ENCODE measurements at regions not wholly inside any gene's neighbourhood (a gene's known extent, or its start where the extent isn't known, plus 50 kb on each side); places are given as distances from the start of the nearest gene placed in this dataset.

DNA sequence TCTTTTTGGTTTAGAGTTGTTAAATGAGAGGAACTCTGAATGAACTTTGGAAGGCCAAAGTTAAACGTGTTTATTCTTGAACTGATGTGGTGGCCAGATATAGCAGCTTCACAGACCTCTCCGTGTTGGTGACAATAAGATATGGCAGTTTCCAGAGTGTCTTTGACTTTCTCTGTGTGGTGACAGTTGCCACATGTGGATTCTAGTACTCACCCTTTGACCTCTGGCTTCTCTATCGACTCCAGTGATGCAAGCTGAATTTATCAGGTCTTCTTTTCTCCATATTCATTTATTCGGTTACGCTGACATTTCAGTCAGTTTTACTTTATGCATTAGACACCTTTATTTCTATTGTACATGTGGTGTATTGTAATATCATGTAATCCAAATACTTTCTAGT is 1469.5 kb downstream of the SLITRK1 start:
- Histone ChIP-seq H3K9me3 (ENCODE audit: control insufficient read depth, insufficient read depth, low read length) (no peaks in the 10 kb centered on the region), H3K4me3 (ENCODE audit: low read depth, low read length) (no peak overlapping the region), H3K4me1 (ENCODE audit: control insufficient read depth, insufficient read depth, low read length) (no peaks in the 10 kb centered on the region), H3K9ac (ENCODE audit: low read depth, low read length) (no peak overlapping the region), H3K27me3 (ENCODE audit: control insufficient read depth, insufficient read depth, low read length) (no peaks in the 10 kb centered on the region), H3K36me3 (ENCODE audit: control insufficient read depth, insufficient read depth, low read length) (no peaks in the 10 kb centered on the region)

DNA sequence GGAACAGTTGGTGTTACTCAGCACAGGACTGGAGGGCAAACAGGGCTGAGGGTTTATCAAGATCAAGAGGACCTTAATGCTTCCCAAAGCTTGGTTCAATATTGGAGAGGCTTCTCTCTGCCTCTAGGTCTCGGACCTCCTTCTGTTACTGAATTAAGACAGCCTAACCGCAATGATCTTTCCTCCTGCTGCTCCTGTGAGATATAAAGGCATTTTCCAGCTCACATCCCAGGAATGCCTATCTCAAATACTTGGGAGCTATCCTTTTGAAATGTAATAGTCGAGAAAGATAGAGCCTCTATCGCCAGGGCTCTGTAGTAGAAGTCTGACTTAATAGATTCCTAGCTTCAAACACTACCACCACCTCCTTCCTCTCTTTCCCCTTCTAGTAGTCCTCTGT is 1475.0 kb downstream of the SLITRK1 start:
- Histone ChIP-seq H3K9me3 (ENCODE audit: control insufficient read depth, insufficient read depth, low read length) (no peaks in the 10 kb centered on the region), H3K4me3 (ENCODE audit: low read depth, low read length) (no peak overlapping the region), H3K27me3 (ENCODE audit: control insufficient read depth, insufficient read depth, low read length) (no peaks in the 10 kb centered on the region), H3K36me3 (ENCODE audit: control insufficient read depth, insufficient read depth, low read length) (no peaks in the 10 kb centered on the region), H3K9ac (ENCODE audit: low read depth, low read length) (no peak overlapping the region), H3K4me1 (ENCODE audit: control insufficient read depth, insufficient read depth, low read length) (no peaks in the 10 kb centered on the region)

DNA sequence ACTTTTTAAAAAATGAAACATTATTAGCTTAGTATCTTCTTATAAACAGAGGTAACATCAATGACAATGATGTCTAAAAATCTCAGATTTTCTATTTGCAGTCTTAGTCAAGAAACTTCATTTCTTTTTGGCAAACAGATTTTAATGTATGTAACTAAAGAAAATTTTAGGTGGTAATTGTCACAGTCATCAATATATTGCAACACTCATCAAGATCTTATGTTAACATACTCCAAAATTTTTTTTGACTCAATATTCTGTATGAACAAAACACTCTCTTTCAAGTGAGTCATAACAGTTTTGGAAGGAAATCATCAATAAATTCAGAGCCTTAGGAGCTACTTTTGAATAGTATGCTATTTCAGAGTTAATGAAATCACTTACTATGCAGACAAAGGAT is 1507.6 kb downstream of the SLITRK1 start:
- H3K9me3 ChIP-seq (ENCODE audit: control insufficient read depth, insufficient read depth, low read length) = no peaks in the 10 kb centered on the region
- H3K4me1 ChIP-seq (ENCODE audit: control insufficient read depth, insufficient read depth, low read length) = no peaks in the 10 kb centered on the region
- no peaks in the 10 kb centered on the region for H3K27me3 ChIP-seq (ENCODE audit: control insufficient read depth, insufficient read depth, low read length)
- H3K36me3 ChIP-seq (ENCODE audit: control insufficient read depth, insufficient read depth, low read length) = no peaks in the 10 kb centered on the region
- no peak overlapping the region for H3K9ac ChIP-seq (ENCODE audit: low read depth, low read length)
- no peak overlapping the region for H3K4me3 ChIP-seq (ENCODE audit: low read depth, low read length)

DNA sequence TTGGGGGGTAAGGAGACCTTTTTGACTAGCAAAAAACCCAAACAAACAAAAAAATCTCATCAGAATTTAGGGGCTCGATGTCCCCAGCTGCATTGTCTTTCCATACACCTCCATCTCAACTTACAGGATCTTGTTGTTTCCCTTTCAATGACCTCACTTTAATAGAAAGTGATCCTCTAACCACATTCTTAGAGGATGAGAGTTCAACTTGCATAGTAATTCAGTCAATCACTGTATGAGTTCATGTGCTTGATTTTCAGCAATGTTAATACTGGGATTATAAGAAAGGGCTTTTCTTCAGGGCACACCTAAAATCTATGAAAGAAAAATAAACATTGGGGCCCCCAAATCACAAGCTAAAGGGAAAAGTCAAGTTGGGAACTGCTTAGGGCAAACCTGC is 1512.0 kb downstream of the SLITRK1 start:
- Histone ChIP-seq H3K9ac (ENCODE audit: low read depth, low read length) (no peak overlapping the region), H3K4me1 (ENCODE audit: control insufficient read depth, insufficient read depth, low read length) (no peaks in the 10 kb centered on the region), H3K27me3 (ENCODE audit: control insufficient read depth, insufficient read depth, low read length) (no peaks in the 10 kb centered on the region), H3K4me3 (ENCODE audit: low read depth, low read length) (no peak overlapping the region), H3K36me3 (ENCODE audit: control insufficient read depth, insufficient read depth, low read length) (no peaks in the 10 kb centered on the region), H3K9me3 (ENCODE audit: control insufficient read depth, insufficient read depth, low read length) (no peaks in the 10 kb centered on the region)

DNA sequence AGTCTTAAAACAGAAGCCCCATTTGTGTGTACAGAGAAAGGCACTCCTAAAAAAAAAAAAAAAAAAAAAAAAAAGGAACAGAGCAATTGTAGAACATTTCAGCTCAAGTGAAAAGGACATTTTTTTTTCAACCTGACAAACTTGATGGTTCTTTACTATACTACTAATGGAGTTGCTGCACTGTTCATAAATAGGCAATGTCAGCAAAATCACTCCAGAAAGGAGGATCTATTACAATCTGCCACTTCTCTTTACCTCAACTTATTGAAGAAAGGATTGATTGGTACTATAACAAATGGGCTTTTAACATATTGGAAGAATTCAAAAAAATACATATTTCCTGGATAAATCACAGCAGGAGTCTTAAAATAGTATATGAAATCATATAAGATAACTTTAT is 1517.7 kb downstream of the SLITRK1 start:
- no peaks in the 10 kb centered on the region for H3K9me3 ChIP-seq (ENCODE audit: control insufficient read depth, insufficient read depth, low read length)
- no peaks in the 10 kb centered on the region for H3K36me3 ChIP-seq (ENCODE audit: control insufficient read depth, insufficient read depth, low read length)
- no peaks in the 10 kb centered on the region for H3K4me1 ChIP-seq (ENCODE audit: control insufficient read depth, insufficient read depth, low read length)
- H3K27me3 ChIP-seq (ENCODE audit: control insufficient read depth, insufficient read depth, low read length) = no peaks in the 10 kb centered on the region
- no peak overlapping the region for H3K4me3 ChIP-seq (ENCODE audit: low read depth, low read length)
- no peak overlapping the region for H3K9ac ChIP-seq (ENCODE audit: low read depth, low read length)

DNA sequence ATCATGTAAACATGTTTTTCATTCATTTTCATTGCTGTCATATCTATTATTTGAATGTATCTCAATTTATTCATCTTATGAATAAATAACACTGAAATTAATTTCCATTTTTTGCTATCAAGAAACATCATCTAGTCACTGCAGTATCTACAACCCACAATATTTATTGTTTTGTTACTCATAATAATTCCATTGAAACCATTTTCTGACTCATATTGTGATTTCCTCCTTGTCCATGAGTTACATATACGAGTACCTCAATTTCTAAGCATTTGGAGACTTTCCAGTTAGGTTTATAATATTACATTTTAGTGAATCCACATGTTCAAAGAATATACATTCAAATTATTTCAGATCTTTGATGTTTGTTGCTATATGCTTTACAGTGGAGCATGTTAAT is 1524.0 kb downstream of the SLITRK1 start:
- H3K9me3 ChIP-seq (ENCODE audit: control insufficient read depth, insufficient read depth, low read length) = no peaks in the 10 kb centered on the region
- no peak overlapping the region for H3K9ac ChIP-seq (ENCODE audit: low read depth, low read length)
- H3K27me3 ChIP-seq (ENCODE audit: control insufficient read depth, insufficient read depth, low read length) = no peaks in the 10 kb centered on the region
- H3K4me3 ChIP-seq (ENCODE audit: low read depth, low read length) = no peak overlapping the region
- no peaks in the 10 kb centered on the region for H3K4me1 ChIP-seq (ENCODE audit: control insufficient read depth, insufficient read depth, low read length)
- H3K36me3 ChIP-seq (ENCODE audit: control insufficient read depth, insufficient read depth, low read length) = no peaks in the 10 kb centered on the region

DNA sequence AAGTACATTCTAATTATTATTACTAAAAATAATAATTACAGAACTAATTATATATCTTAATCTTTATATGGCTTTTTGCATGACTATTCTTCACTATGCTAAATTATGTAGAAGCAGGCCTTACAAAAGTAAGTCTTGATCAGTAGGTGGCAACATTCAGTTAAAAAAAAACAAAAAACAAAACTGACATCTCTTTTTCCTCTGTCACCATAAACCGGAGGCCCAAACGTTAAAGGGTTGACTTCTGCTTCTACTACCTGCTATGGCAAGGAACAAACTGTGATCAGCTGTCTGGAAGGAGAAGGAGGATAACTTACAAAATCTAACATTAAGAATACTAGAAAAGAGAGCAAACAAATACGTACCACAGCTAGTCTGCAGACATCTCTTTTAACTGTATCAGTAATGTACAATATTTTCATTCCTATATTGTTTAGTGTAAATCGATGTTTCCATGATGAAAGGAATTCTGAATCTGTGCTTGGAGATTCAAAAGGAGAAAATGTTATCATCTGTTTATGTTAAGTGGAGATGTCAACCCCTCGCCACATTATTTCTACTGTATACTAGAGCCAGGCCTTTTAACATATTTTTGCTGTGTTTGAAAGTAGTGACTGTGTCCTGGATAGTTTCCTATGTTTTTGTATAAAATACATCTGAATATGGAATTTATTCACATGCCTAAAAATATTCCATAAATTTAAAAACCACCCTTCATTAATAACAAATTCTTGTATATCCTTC is 1525.4 kb downstream of the SLITRK1 start:
- H3K27me3 ChIP-seq (ENCODE audit: control insufficient read depth, insufficient read depth, low read length) = no peaks in the 10 kb centered on the region
- no peak overlapping the region for H3K9ac ChIP-seq (ENCODE audit: low read depth, low read length)
- no peaks in the 10 kb centered on the region for H3K4me1 ChIP-seq (ENCODE audit: control insufficient read depth, insufficient read depth, low read length)
- no peaks in the 10 kb centered on the region for H3K36me3 ChIP-seq (ENCODE audit: control insufficient read depth, insufficient read depth, low read length)
- H3K9me3 ChIP-seq (ENCODE audit: control insufficient read depth, insufficient read depth, low read length) = no peaks in the 10 kb centered on the region
- no peak overlapping the region for H3K4me3 ChIP-seq (ENCODE audit: low read depth, low read length)

DNA sequence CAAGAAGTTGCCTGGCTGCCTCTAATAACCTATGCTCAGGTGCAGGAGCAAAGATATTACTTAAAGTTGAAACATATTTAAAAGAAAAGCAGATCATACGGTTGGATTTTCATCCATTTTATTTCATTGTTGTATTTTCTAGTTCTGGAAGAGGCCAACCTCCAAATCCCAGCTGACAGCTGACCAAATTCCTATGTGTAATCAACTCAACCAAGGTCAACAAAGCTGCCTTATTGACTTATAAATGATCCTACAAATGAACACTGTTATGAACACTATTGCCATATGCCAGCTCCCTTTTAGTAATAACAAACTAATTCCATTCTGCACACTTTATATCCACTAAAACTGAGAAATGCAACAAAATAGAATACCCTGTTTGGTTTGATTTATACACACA is 1537.4 kb downstream of the SLITRK1 start:
- Histone ChIP-seq H3K9me3 (ENCODE audit: control insufficient read depth, insufficient read depth, low read length) (no peaks in the 10 kb centered on the region), H3K4me1 (ENCODE audit: control insufficient read depth, insufficient read depth, low read length) (no peaks in the 10 kb centered on the region), H3K27me3 (ENCODE audit: control insufficient read depth, insufficient read depth, low read length) (no peaks in the 10 kb centered on the region), H3K36me3 (ENCODE audit: control insufficient read depth, insufficient read depth, low read length) (no peaks in the 10 kb centered on the region), H3K4me3 (ENCODE audit: low read depth, low read length) (no peak overlapping the region), H3K9ac (ENCODE audit: low read depth, low read length) (no peak overlapping the region)

DNA sequence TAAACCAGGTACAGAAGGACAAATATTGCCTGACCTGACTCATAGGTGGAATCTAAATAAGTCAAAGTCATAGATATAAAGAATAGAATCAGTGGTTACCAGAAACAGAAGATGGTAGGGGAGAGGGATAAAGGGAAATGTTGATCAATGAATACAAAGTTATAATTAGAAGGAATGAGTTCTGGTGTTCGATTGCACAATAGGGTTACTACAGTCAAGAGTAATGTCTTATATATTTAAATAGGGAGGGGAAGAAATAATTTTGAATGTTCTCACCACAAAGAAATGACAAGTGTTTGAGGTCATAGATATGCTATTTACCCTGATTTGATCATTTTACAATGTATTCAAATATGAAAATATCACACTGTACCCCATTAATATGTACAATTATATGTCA is 1541.2 kb downstream of the SLITRK1 start:
- no peaks in the 10 kb centered on the region for H3K9me3 ChIP-seq (ENCODE audit: control insufficient read depth, insufficient read depth, low read length)
- no peaks in the 10 kb centered on the region for H3K36me3 ChIP-seq (ENCODE audit: control insufficient read depth, insufficient read depth, low read length)
- no peaks in the 10 kb centered on the region for H3K4me1 ChIP-seq (ENCODE audit: control insufficient read depth, insufficient read depth, low read length)
- H3K4me3 ChIP-seq (ENCODE audit: low read depth, low read length) = no peak overlapping the region
- no peak overlapping the region for H3K9ac ChIP-seq (ENCODE audit: low read depth, low read length)
- no peaks in the 10 kb centered on the region for H3K27me3 ChIP-seq (ENCODE audit: control insufficient read depth, insufficient read depth, low read length)

DNA sequence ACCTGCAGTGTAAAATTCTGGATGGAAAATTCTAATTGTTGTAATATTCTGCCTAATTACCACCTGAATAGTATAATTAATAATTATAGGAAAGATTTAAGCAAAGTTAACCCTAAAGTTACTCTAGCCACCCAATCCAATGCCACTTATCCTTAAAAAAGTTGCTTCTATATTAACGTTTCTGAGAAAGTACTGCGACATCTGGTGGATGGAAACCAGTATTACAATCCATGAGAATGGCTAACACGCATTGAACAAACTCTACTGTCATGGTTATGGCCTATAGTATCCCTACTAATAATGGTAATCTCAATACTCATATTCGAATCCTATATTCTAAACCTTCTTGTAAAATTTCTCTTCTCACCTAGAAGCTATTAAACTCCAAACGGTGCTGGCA is 1551.8 kb downstream of the SLITRK1 start:
- no peak overlapping the region for H3K4me3 ChIP-seq (ENCODE audit: low read depth, low read length)
- H3K27me3 ChIP-seq (ENCODE audit: control insufficient read depth, insufficient read depth, low read length) = no peaks in the 10 kb centered on the region
- H3K4me1 ChIP-seq (ENCODE audit: control insufficient read depth, insufficient read depth, low read length) = no peaks in the 10 kb centered on the region
- H3K9me3 ChIP-seq (ENCODE audit: control insufficient read depth, insufficient read depth, low read length) = no peaks in the 10 kb centered on the region
- no peaks in the 10 kb centered on the region for H3K36me3 ChIP-seq (ENCODE audit: control insufficient read depth, insufficient read depth, low read length)
- no peak overlapping the region for H3K9ac ChIP-seq (ENCODE audit: low read depth, low read length)

DNA sequence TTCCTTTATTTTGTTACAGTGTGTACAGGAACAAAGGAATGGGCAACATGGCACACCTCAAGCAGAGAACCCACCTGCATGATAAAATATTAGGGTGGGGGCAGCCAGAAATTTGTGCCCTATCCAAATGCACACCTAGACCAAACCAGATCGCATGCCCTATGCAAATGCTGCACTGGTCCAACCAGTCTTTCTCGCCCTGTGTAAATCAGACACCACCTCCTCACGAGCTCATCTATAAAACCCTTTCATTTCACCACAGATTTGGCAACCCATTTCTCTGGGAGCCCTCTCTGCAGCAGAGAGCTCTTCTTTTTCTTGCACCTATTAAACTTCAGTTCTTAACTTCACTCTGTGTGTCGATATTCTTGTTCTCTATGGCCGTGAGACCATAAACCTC is 1559.2 kb downstream of the SLITRK1 start:
- Histone ChIP-seq H3K4me3 (ENCODE audit: low read depth, low read length) (no peak overlapping the region), H3K9me3 (ENCODE audit: control insufficient read depth, insufficient read depth, low read length) (no peaks in the 10 kb centered on the region), H3K4me1 (ENCODE audit: control insufficient read depth, insufficient read depth, low read length) (no peaks in the 10 kb centered on the region)

DNA sequence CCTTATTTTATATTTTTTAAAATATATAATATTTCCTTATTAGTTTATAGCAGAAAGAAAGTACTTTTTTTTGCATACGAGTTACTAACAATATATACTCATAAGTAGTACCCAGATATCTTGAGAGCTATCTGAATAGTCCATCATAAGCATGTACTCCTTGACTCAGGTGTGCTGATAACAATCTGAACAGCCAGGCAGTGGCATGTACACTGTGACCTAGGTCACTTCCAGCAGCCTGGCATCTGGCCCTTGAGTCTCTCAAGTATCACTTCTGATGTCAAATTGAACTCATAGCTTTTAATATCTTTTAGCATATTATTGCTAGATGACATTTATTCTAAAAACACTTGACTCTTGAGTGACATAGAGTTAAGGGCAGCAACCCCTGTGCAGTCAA is 1576.7 kb downstream of the SLITRK1 start:
- no peak overlapping the region for H3K9ac ChIP-seq (ENCODE audit: low read depth, low read length)
- H3K36me3 ChIP-seq (ENCODE audit: control insufficient read depth, insufficient read depth, low read length) = no peaks in the 10 kb centered on the region
- H3K9me3 ChIP-seq (ENCODE audit: control insufficient read depth, insufficient read depth, low read length) = no peaks in the 10 kb centered on the region
- no peaks in the 10 kb centered on the region for H3K4me1 ChIP-seq (ENCODE audit: control insufficient read depth, insufficient read depth, low read length)
- H3K4me3 ChIP-seq (ENCODE audit: low read depth, low read length) = no peak overlapping the region
- no peaks in the 10 kb centered on the region for H3K27me3 ChIP-seq (ENCODE audit: control insufficient read depth, insufficient read depth, low read length)

More for the DNA sequence above, 1559.2 kb downstream of the SLITRK1 start:
- H3K9ac ChIP-seq (ENCODE audit: low read depth, low read length) = no peak overlapping the region
- no peaks in the 10 kb centered on the region for H3K36me3 ChIP-seq (ENCODE audit: control insufficient read depth, insufficient read depth, low read length)
- no peaks in the 10 kb centered on the region for H3K27me3 ChIP-seq (ENCODE audit: control insufficient read depth, insufficient read depth, low read length)
